ENCODE measurements at regions not wholly inside any gene's neighbourhood (a gene's known extent, or its start where the extent isn't known, plus 50 kb on each side); places are given as distances from the start of the nearest gene placed in this dataset.

DNA sequence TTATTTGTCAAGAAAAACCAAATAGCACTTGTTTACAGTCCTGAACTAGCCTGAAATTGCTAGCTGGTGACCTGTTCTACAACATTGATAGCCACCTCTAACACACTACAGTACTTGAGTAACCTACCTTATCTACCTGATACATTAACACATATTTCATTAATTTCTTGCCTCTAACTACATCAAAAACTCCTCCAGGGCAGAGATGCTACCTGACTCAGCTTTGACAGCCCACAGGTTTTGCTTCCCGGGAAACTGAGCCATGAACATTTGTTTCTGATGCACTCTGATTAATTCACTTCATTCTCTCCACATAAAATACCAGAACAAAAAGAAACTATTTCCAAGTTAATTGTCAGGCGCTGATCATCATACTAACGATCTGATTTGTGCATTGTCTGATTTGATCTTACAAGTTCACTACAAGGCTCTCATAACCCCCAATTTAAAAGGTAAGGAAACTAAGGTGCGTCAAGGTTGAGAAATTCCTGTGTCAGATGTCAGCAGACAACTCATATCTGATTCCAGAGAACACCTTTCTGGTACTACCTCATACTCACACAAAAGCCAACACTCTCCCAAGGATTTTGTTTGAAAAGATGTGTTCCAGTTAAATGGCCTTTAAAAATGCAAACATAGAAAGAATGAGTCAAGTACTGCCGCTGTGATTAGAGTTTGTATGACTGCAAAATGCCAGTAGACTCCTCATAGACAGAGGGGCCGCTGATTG lies 768.7 kb downstream of the BCL11B start:
- Mint-ChIP-seq H3K27ac (no peak overlapping the region), H3K36me3 (no peaks in the 10 kb centered on the region), H3K27me3 (no peaks in the 10 kb centered on the region), H3K9me3 (peaks cover 4 to 19% (median 10%) of the 10 kb centered on the region in 3 donors), H3K4me1 (no peaks in the 10 kb centered on the region), H3K4me3 (no peak overlapping the region)

DNA sequence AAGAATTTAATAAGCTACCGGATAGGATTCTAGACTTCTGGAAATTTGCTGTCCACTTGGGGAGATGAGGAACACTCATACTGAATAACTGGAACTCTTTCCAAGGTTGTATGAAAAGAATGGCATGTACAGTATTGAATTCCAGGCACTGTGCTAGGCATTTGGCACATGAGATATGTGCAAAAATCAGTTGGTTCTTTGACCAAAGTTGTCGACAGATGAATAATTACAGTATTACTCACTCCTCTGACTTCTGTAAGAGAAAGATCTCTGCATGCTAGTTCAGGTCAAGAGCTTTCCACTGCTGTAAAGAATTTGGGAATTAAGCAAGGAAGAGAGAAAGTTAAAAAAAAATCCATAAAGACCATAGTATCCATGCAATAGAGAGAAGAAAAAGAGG lies 764.7 kb downstream of the BCL11B start:
- Mint-ChIP-seq H3K4me1 (no peaks in the 10 kb centered on the region), H3K9me3 (peaks cover 4 to 21% (median 10%) of the 10 kb centered on the region in 3 donors), H3K4me3 (no peak overlapping the region)

GRCh38 chr14:98510392-98510791 lies 761.6 kb downstream of the BCL11B start:
- Mint-ChIP-seq H3K27me3 (no peaks in the 10 kb centered on the region), H3K27ac (no peak overlapping the region), H3K9me3 (peaks cover 0 to 12% (median 10%) of the 10 kb centered on the region in 3 donors), H3K4me3 (no peak overlapping the region), H3K4me1 (no peaks in the 10 kb centered on the region), H3K36me3 (no peaks in the 10 kb centered on the region)

More for the DNA sequence above, 764.7 kb downstream of the BCL11B start:
- Mint-ChIP-seq H3K36me3 (no peaks in the 10 kb centered on the region), H3K27me3 (no peaks in the 10 kb centered on the region), H3K27ac (no peak overlapping the region)

DNA sequence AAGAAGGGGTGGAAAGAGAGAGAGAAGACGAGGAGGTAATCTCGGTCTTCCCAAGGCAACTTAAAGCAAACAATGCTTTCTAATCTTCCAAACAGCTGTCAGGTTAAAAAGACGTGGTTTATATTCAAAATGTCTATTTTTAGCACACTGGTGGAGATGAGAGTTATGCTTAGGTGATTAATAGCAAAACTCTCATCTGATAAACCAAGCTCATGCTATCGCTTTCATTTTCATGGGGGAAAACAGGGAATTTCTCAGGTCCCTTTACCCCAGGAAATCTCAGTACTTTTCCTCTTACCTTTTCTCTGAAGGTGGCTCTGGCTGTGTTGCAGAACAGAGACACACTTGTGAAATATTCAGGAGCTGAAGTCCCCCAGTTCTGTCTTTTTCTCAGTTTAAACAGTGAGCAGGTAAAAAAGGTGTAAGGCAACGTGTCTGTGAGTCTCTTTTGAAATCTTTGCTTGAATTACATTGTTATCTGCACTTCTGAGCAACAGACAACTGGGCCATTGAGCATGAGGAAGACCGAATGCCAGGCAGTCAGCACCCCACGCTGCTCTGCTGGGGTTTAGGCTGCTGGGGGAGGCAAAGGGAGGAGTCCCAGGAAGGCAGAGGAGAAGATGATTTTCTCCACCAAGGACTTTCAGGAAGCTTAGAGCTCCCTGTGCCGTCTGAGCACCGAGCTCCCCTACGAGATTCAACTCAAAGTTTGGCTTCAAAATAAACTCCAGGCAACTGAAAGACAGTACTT lies 759.3 kb downstream of the BCL11B start:
- Mint-ChIP-seq H3K9me3 (peaks cover 0 to 12% (median 6%) of the 10 kb centered on the region in 3 donors), H3K4me1 (no peaks in the 10 kb centered on the region), H3K27me3 (no peaks in the 10 kb centered on the region), H3K27ac (no peak overlapping the region), H3K4me3 (no peak overlapping the region), H3K36me3 (no peaks in the 10 kb centered on the region)

DNA sequence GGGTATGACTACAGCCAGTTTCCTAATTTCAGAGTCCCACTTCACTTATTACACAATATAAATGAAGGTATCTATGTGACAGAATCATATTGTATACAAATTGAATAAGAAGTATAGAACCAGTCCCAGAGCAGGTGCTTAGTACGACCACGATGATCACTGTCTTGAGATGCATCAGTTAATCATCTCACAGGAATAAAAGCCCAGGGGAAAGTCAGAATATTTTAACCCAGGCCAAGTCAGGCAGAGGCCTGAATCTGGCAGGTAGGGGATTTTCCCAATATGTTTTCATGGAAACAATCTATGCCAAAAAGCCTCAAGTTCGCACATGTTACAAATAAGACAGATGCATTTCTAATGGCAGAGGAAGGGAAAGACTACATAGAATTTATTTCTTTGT lies 758.4 kb downstream of the BCL11B start:
- H3K27ac Mint-ChIP-seq, result no peak overlapping the region

GRCh38 chr14:98514016-98514415 lies 758.0 kb downstream of the BCL11B start:
- Mint-ChIP-seq H3K4me1 (no peaks in the 10 kb centered on the region), H3K4me3 (no peak overlapping the region), H3K27ac (no peak overlapping the region), H3K36me3 (no peaks in the 10 kb centered on the region), H3K9me3 (peaks cover 0 to 12% (median 3%) of the 10 kb centered on the region in 3 donors), H3K27me3 (no peaks in the 10 kb centered on the region)

More for the DNA sequence above, 758.4 kb downstream of the BCL11B start:
- H3K9me3 Mint-ChIP-seq, result peaks cover 0 to 12% (median 3%) of the 10 kb centered on the region in 3 donors
- H3K4me3 Mint-ChIP-seq, result no peak overlapping the region
- H3K27me3 Mint-ChIP-seq, result no peaks in the 10 kb centered on the region
- H3K4me1 Mint-ChIP-seq, result no peaks in the 10 kb centered on the region
- H3K36me3 Mint-ChIP-seq, result no peaks in the 10 kb centered on the region

- no peaks in the 10 kb centered on the region for H3K27me3 Mint-ChIP-seq
- no peak overlapping the region for H3K4me3 Mint-ChIP-seq
- peaks cover 8 to 14% (median 10%) of the 10 kb centered on the region in 3 donors for H3K9me3 Mint-ChIP-seq
- H3K27ac Mint-ChIP-seq, result no peak overlapping the region
- H3K36me3 Mint-ChIP-seq, result no peaks in the 10 kb centered on the region
- H3K4me1 Mint-ChIP-seq, result no peaks in the 10 kb centered on the region
Measured at GRCh38 chr14:98536256-98536655, 735.7 kb downstream of the BCL11B start.

- H3K9me3 Mint-ChIP-seq, result peaks cover 3 to 7% (median 5%) of the 10 kb centered on the region in 3 donors
- no peak overlapping the region for H3K27ac Mint-ChIP-seq
- H3K4me1 Mint-ChIP-seq, result no peaks in the 10 kb centered on the region
- no peaks in the 10 kb centered on the region for H3K27me3 Mint-ChIP-seq
- no peaks in the 10 kb centered on the region for H3K36me3 Mint-ChIP-seq
- no peak overlapping the region for H3K4me3 Mint-ChIP-seq
Measured at GRCh38 chr14:98542316-98542715, 729.7 kb downstream of the BCL11B start.

- Mint-ChIP-seq H3K27me3 (no peaks in the 10 kb centered on the region), H3K4me1 (no peaks in the 10 kb centered on the region), H3K4me3 (no peak overlapping the region), H3K36me3 (no peaks in the 10 kb centered on the region), H3K27ac (no peak overlapping the region), H3K9me3 (peaks cover 2 to 7% (median 3%) of the 10 kb centered on the region in 3 donors)
Measured at GRCh38 chr14:98543074-98543473, 728.9 kb downstream of the BCL11B start.

DNA sequence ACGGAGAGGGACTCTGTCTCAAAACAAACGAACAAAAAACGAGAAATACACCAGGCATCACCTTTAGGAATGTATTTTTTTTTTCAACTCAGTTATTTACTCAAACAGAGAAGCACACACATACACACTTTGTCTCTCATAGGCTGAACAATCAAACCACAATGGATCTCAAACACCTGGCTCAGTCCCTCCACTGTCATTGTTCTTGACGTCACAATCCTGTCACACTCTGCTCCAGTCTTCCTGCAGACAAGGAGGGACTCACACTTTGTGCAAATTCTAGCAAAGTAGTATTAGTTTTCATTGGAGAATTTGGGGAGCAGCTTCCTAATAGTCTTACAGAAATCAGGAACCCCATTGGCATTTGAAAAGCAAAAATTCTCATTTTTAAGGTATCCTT lies 727.8 kb downstream of the BCL11B start:
- no peak overlapping the region for H3K4me3 Mint-ChIP-seq
- no peaks in the 10 kb centered on the region for H3K36me3 Mint-ChIP-seq
- H3K4me1 Mint-ChIP-seq, result no peaks in the 10 kb centered on the region
- H3K27me3 Mint-ChIP-seq, result no peaks in the 10 kb centered on the region
- no peak overlapping the region for H3K27ac Mint-ChIP-seq
- peaks cover 2 to 11% (median 3%) of the 10 kb centered on the region in 3 donors for H3K9me3 Mint-ChIP-seq

DNA sequence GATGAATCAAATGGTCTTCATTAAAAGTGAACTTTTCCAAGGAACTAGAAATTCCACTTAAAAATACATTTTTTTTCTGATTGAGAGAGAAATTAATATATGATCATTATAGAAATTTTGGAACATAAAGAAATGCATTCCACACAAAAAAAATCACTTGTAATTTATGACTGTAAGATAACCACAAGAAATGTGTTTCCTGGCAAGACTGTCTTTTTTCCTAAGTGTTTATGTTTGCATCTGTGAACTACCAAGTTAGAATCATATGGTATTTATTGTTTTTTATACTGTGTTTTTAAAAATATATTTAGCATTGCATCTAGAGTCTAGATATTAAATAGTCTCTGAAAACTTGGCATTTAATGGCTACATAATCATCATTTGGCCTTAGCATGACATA lies 726.8 kb downstream of the BCL11B start:
- Mint-ChIP-seq H3K4me3 (no peak overlapping the region), H3K4me1 (no peaks in the 10 kb centered on the region), H3K9me3 (peaks cover 0 to 8% (median 0%) of the 10 kb centered on the region in 3 donors), H3K27me3 (no peaks in the 10 kb centered on the region), H3K27ac (no peak overlapping the region), H3K36me3 (no peaks in the 10 kb centered on the region)

- no peak overlapping the region for H3K4me3 Mint-ChIP-seq
- no peaks in the 10 kb centered on the region for H3K27me3 Mint-ChIP-seq
- no peaks in the 10 kb centered on the region for H3K36me3 Mint-ChIP-seq
- H3K4me1 Mint-ChIP-seq, result no peaks in the 10 kb centered on the region
- peaks cover under 1 to 12% (median 1%) of the 10 kb centered on the region in 3 donors for H3K9me3 Mint-ChIP-seq
- no peak overlapping the region for H3K27ac Mint-ChIP-seq
Measured at GRCh38 chr14:98548071-98548686, 723.8 kb downstream of the BCL11B start.

- H3K27me3 Mint-ChIP-seq, result no peaks in the 10 kb centered on the region
- H3K27ac Mint-ChIP-seq, result no peak overlapping the region
- no peak overlapping the region for H3K4me3 Mint-ChIP-seq
- peaks cover 1 to 15% (median 4%) of the 10 kb centered on the region in 3 donors for H3K9me3 Mint-ChIP-seq
- no peaks in the 10 kb centered on the region for H3K4me1 Mint-ChIP-seq
- no peaks in the 10 kb centered on the region for H3K36me3 Mint-ChIP-seq
Measured at GRCh38 chr14:98551028-98551427, 721.0 kb downstream of the BCL11B start.

- Mint-ChIP-seq H3K27me3 (no peaks in the 10 kb centered on the region), H3K27ac (no peak overlapping the region), H3K4me3 (no peak overlapping the region), H3K36me3 (peaks cover 2% of the 10 kb centered on the region), H3K9me3 (peaks cover 6 to 12% (median 8%) of the 10 kb centered on the region in 3 donors), H3K4me1 (no peaks in the 10 kb centered on the region)
Measured at GRCh38 chr14:98555440-98555839, 716.6 kb downstream of the BCL11B start.

DNA sequence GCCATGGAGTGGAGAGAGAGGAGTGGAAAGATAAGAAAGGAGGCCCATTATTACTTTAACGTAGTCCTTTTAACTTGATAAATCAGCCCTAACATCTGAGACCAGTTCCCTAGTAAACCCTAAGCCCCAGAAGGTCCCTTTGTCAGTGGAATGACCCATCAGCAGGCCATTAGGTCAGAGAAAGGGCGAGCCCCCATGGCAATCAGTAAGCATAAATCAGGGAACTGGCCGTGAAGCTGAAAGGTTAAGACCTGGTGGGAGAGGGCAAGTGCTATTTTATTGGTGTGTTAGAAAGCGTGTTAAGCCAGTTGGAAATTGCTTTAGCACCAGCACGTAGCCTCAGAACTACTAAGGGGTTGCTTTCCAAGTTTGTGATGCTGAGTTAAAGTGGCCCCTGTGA lies 708.0 kb downstream of the BCL11B start:
- H3K27ac Mint-ChIP-seq, result no peak overlapping the region
- no peaks in the 10 kb centered on the region for H3K4me1 Mint-ChIP-seq
- peaks cover 2% of the 10 kb centered on the region for H3K36me3 Mint-ChIP-seq
- no peaks in the 10 kb centered on the region for H3K27me3 Mint-ChIP-seq
- no peak overlapping the region for H3K4me3 Mint-ChIP-seq
- H3K9me3 Mint-ChIP-seq, result peaks cover 2 to 13% (median 9%) of the 10 kb centered on the region in 3 donors
